Prostate gland (tissue), 2 donors: ENCODE measurements at regions not wholly inside any gene's neighbourhood (a gene's known extent, or its start where the extent isn't known, plus 50 kb on each side); places are given as distances from the start of the nearest gene placed in this dataset.

ENCODE experiments used
- DNase-seq: peaks from one replicate; pipeline ENCODE4 v3.0.0-alpha.2; 2019; ENCODE audit warnings: low spot score
- H3K27ac ChIP-seq, 2 donors: fragments of 200-600 bp; sonication (generic); 2 replicates each; pipeline ENCODE4 v1.5.1; 2017 to 2019
- H3K27me3 ChIP-seq: fragments of 200-600 bp; sonication (generic); replicated peaks from 2 replicates; pipeline ENCODE4 v1.5.1; 2019; ENCODE audit not compliant: insufficient read depth
- H3K36me3 ChIP-seq, 2 donors: fragments of 200-600 bp; sonication (generic); 1 replicate in 1 of 2; 2 replicates in 1 of 2; pipeline versions ENCODE4 v1.5.1 to v1.8.1; 2017 to 2019
- H3K4me1 ChIP-seq: fragments of 200-600 bp; sonication (generic); replicated peaks from 2 replicates; pipeline ENCODE4 v1.5.1; 2019
- H3K4me3 ChIP-seq, 2 donors: fragments of 200-600 bp; sonication (generic); 2 replicates each; pipeline ENCODE4 v1.5.1; 2017 to 2019
- H3K9me3 ChIP-seq: fragments of 200-600 bp; sonication (generic); 2 replicates; pipeline ENCODE4 v1.5.1; 2017
- CTCF ChIP-seq, 4 experiments: fragments of 200-600 bp in 2 of 4; fragments of 450-650 bp in 2 of 4; sonication (generic) in 2 of 4; IDR thresholded peaks; 1 replicate in 3 of 4; 2 replicates in 1 of 4; pipeline ENCODE4 v1.5.1; 2016 to 2019; ENCODE audit warnings: antibody characterized with exemption in 4 of 4, mild to moderate bottlenecking in 2 of 4, moderate library complexity in 2 of 4
- POLR2A ChIP-seq: fragments of 450-650 bp; IDR thresholded peaks from one replicate; pipeline ENCODE4 v1.6.1; 2016; ENCODE audit warnings: antibody characterized with exemption, mild to moderate bottlenecking
- POLR2AphosphoS5 ChIP-seq: sonication (generic); formaldehyde crosslinking; IDR thresholded peaks from one replicate; pipeline ENCODE4 v1.6.1; 2017; ENCODE audit warnings: antibody characterized with exemption
- WGBS: methylation state at CpG from one replicate; pipeline ENCODE4 v1.1.5; 2018; 5-methylcytosine and 5-hydroxymethylcytosine counted together
- intact Hi-C: fragments of 100-400 bp; cut with DNase I; formaldehyde crosslinking; loops from one replicate; pipeline ENCODE4 v1.14.2; 2022

DNA sequence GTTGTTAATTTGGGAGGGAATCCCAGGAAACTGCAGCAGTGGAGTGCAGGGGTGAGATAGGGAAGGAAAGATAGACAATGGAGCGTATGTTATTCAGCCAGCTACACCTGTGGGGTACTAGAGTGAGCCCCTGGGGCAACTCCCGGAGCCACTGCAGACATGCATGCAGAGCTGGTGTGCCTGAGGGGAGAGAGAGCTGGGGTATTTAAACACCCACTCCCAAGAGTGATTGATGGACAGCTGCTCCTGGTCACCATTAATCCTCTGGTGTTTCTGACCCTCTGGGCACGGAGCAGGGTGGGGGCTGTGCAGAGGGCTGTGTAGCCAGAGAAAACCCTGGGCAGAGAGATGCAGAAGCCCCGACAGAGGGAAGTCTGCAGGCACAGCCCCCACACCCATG is 146.7 kb upstream of the CDH4 start:
- Histone ChIP-seq H3K27me3 (no peaks in the 10 kb centered on the region), H3K9me3 (no peaks in the 10 kb centered on the region), H3K4me1 (no peaks in the 10 kb centered on the region), H3K4me3 (no peak overlapping the region), H3K36me3 (no peaks in the 10 kb centered on the region), H3K27ac (no peak overlapping the region)
- intact Hi-C loops, result no loop called here
- WGBS, result 71% methylated on average over 4 of the region's 4 CpGs
- TF ChIP-seq CTCF (IDR thresholded peaks at IDR 0.05), result no peak
- TF ChIP-seq POLR2AphosphoS5, result no peak
- no peak for TF ChIP-seq POLR2A
- no peak for DNase-seq

DNA sequence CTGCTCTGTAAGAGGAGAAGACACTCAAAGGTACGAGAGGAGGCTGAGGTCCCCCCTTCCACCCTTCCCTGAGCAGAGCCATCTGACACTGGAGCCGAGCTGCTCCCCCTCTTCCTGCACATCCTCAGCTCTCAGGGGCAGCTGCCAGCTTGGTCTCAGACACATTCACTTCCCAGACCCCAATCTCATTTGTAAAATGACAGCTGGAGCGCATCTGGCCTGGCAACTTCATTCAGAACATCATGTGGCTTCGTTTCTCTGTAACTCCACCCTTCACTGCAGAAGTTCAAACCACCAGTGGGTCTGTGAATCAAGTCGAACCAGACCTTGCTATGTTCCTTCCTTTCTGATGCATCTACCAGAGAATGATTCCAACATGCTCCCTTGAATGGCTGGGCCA is 145.6 kb upstream of the CDH4 start:
- TF ChIP-seq CTCF (IDR thresholded peaks at IDR 0.05), result no peak
- no peak for TF ChIP-seq POLR2A
- no peak for TF ChIP-seq POLR2AphosphoS5
- H3K36me3 ChIP-seq, result no peaks in the 10 kb centered on the region
- no peaks in the 10 kb centered on the region for H3K27me3 ChIP-seq
- no peak for DNase-seq
- no peak overlapping the region for H3K4me3 ChIP-seq
- no peaks in the 10 kb centered on the region for H3K4me1 ChIP-seq
- 79% methylated on average over 5 of the region's 5 CpGs for WGBS
- intact Hi-C loops, result no loop called here
- no peaks in the 10 kb centered on the region for H3K9me3 ChIP-seq
- H3K27ac ChIP-seq, result no peak overlapping the region

DNA sequence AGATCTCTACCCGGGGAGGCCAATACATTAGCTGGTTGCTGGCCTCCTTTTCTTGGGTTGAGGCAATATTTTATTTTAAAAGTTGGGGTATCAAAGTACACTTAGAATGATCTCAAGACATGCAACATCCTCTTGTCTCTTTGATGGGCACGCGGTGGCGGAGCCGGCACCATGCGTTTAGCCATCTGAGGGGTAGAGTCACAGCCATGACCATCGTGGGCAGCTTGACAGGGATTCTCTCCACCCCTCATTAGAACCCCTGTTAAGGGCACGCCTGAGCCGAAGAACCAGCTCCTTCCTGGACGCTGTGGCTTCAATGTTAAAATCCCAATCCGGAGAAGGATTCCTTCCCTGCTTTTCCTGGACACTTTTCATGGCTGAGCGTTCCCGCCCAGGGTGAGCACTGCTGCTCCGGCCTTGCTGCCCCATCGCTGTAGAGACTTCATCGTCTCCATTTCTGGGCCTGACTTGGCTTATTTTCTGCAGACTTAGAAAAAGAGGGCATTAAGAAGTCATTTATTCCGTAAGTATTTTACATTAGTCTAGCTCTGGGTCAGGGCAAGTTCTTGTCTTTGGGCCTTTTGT is 142.7 kb upstream of the CDH4 start:
- TF ChIP-seq CTCF (IDR thresholded peaks at IDR 0.05), result no peak
- TF ChIP-seq POLR2A, result no peak
- no peak for TF ChIP-seq POLR2AphosphoS5
- Histone ChIP-seq H3K27ac (no peak overlapping the region), H3K27me3 (no peaks in the 10 kb centered on the region), H3K4me1 (no peaks in the 10 kb centered on the region), H3K9me3 (no peaks in the 10 kb centered on the region), H3K36me3 (no peaks in the 10 kb centered on the region), H3K4me3 (no peak overlapping the region)
- WGBS, result 92% methylated on average over 17 of the region's 17 CpGs
- DNase-seq, result no peak
- intact Hi-C loops, result no loop called here

DNA sequence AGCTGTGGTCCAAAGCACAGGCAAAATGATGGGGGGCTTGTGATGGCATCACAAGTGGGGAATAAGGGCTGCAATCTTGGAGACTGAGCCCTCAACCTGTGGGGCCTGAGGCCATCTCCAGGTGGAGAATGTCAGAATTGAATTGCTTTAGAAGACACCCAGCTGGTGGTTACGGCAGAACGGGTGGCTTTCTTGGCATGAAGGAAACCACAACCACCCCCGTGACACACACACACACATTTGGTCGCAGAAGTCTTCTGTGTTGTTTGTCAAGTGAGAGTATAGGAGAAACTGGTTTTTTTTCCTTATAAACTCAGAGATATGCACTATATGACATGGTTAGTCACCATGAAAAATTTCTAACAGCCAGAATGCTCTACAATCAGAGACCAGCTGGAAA is 139.5 kb upstream of the CDH4 start:
- no peak overlapping the region for H3K4me3 ChIP-seq
- intact Hi-C loops, result loop anchor here (10.0 kb wide), 1 partner anchor 1058 kb away; no protein-coding TSS in a partner anchor
- WGBS, result 43% methylated on average over 4 of the region's 4 CpGs
- no peak for DNase-seq
- H3K27ac ChIP-seq, result no peak overlapping the region
- TF ChIP-seq POLR2A, result no peak
- no peak for TF ChIP-seq CTCF (IDR thresholded peaks at IDR 0.05)
- TF ChIP-seq POLR2AphosphoS5, result no peak
- H3K36me3 ChIP-seq, result no peaks in the 10 kb centered on the region
- H3K9me3 ChIP-seq, result no peaks in the 10 kb centered on the region
- H3K4me1 ChIP-seq, result no peaks in the 10 kb centered on the region
- no peaks in the 10 kb centered on the region for H3K27me3 ChIP-seq

DNA sequence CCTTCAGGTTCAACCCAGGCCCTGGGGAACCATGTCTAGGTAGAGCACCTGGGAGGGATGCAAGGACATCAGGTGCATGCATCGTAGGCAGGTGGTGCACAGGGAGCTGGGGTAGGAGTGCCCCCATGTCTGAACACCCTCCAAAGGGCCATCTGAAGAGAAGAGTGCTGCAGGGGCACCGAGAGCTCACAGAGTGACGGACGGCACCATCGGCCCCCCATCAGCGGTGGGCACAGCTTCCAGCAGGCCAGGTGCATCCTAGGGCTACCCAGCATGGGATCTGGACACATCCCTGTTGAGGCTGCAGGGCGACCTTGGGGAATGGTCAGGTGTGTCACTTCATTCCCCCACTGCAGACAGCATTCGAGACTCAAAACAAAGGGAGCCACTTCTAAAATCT is 138.3 kb upstream of the CDH4 start:
- Histone ChIP-seq H3K27ac (no peak overlapping the region), H3K27me3 (no peaks in the 10 kb centered on the region), H3K4me3 (no peak overlapping the region), H3K4me1 (no peaks in the 10 kb centered on the region), H3K9me3 (no peaks in the 10 kb centered on the region), H3K36me3 (no peaks in the 10 kb centered on the region)
- 90% methylated on average over 7 of the region's 8 CpGs for WGBS
- TF ChIP-seq POLR2A, result no peak
- no peak for TF ChIP-seq POLR2AphosphoS5
- no peak for TF ChIP-seq CTCF (IDR thresholded peaks at IDR 0.05)
- no peak for DNase-seq
- intact Hi-C loops, result loop anchor here (10.0 kb wide), 1 partner anchor 1059 kb away; no protein-coding TSS in a partner anchor
